Astrocyte (in vitro differentiated cells and primary cell): ENCODE measurements at regions not wholly inside any gene's neighbourhood (a gene's known extent, or its start where the extent isn't known, plus 50 kb on each side); places are given as distances from the start of the nearest gene placed in this dataset.
"Not testable (repeated sequence)": the region's sequence is repeated elsewhere in the genome, so short reads cannot be mapped to it uniquely, and the experiment has no call there.

Source experiments
- DNase-seq: peaks from one replicate; pipeline ENCODE4 v3.0.0-alpha.2; 2010; ENCODE audit warnings: low read depth
- FAIRE-seq: peaks from 2 replicates; lab custom pipeline; 2011; peaks lifted over from hg19 to GRCh38; lab: Jason Lieb, UNC
- H2AFZ ChIP-seq: 2 replicates; pipeline ENCODE4 v1.6.0; 2012; ENCODE audit warnings: low read depth, low read length, inconsistent platforms
- H3K27ac ChIP-seq: 2 replicates; pipeline ENCODE4 v1.5.1; 2011; ENCODE audit warnings: low read depth, low read length, inconsistent platforms
- H3K27me3 ChIP-seq: 2 replicates; pipeline ENCODE4 v1.6.0; 2011; ENCODE audit warnings: low read length, inconsistent platforms; ENCODE audit not compliant: insufficient read depth
- H3K36me3 ChIP-seq: 2 replicates; pipeline ENCODE4 v1.5.1; 2011; ENCODE audit warnings: low read length, inconsistent platforms; ENCODE audit not compliant: insufficient read depth
- H3K4me1 ChIP-seq: 2 replicates; pipeline ENCODE4 v1.5.1; 2011; ENCODE audit warnings: low read length, inconsistent platforms; ENCODE audit not compliant: insufficient read depth
- H3K4me2 ChIP-seq: 2 replicates; pipeline ENCODE4 v1.6.0; 2012; ENCODE audit warnings: low read length, inconsistent platforms
- H3K4me3 ChIP-seq: 2 replicates; pipeline ENCODE4 v1.5.1; 2011; ENCODE audit warnings: low read depth, mild to moderate bottlenecking, low read length, inconsistent platforms; ENCODE audit not compliant: insufficient read depth
- H3K79me2 ChIP-seq: 2 replicates; pipeline ENCODE4 v1.6.0; 2012; ENCODE audit warnings: mild to moderate bottlenecking, low read length, inconsistent platforms; ENCODE audit not compliant: insufficient read depth
- H3K9ac ChIP-seq: 2 replicates; pipeline ENCODE4 v1.6.0; 2012; ENCODE audit warnings: mild to moderate bottlenecking, low read length, inconsistent platforms
- H3K9me3 ChIP-seq: 2 replicates; pipeline ENCODE4 v1.5.1; 2012; ENCODE audit warnings: low read depth, mild to moderate bottlenecking, low read length, inconsistent platforms; ENCODE audit not compliant: insufficient read depth
- H4K20me1 ChIP-seq: 2 replicates; pipeline ENCODE4 v1.6.0; 2012; ENCODE audit warnings: low read length, inconsistent platforms; ENCODE audit not compliant: insufficient read depth
- H3K27ac Mint-ChIP-seq: one replicate; pipeline ENCODE4 v1.8.0; 2021; ENCODE audit warnings: mild to moderate bottlenecking, mixed read lengths; ENCODE audit not compliant: unreplicated experiment
- H3K27me3 Mint-ChIP-seq: one replicate; pipeline ENCODE4 v1.8.0; 2021; ENCODE audit warnings: low read depth, mixed read lengths; ENCODE audit not compliant: unreplicated experiment
- H3K36me3 Mint-ChIP-seq: one replicate; pipeline ENCODE4 v1.8.0; 2021; ENCODE audit warnings: low read depth, mixed read lengths; ENCODE audit not compliant: unreplicated experiment
- H3K4me1 Mint-ChIP-seq: one replicate; pipeline ENCODE4 v1.8.0; 2021; ENCODE audit warnings: low read depth, mixed read lengths; ENCODE audit not compliant: unreplicated experiment
- H3K4me3 Mint-ChIP-seq: one replicate; pipeline ENCODE4 v1.8.0; 2021; ENCODE audit warnings: mild to moderate bottlenecking, moderate library complexity, mixed read lengths; ENCODE audit not compliant: unreplicated experiment
- H3K9me3 Mint-ChIP-seq: one replicate; pipeline ENCODE4 v1.8.0; 2021; ENCODE audit warnings: mild to moderate bottlenecking, mixed read lengths; ENCODE audit not compliant: unreplicated experiment
- EZH2 ChIP-seq: IDR thresholded peaks from 2 replicates; pipeline ENCODE4 v1.6.1; 2012; ENCODE audit warnings: mild to moderate bottlenecking, low read length, inconsistent platforms; ENCODE audit not compliant: insufficient read depth
- TF ChIP-seq, protein P1 (sequence below): IDR thresholded peaks from 2 replicates; pipeline ENCODE4 v1.5.1; 2011; ENCODE audit warnings: low read depth, mild to moderate bottlenecking, inconsistent platforms, low read length, moderate library complexity; ENCODE audit not compliant: insufficient read depth

DNA sequence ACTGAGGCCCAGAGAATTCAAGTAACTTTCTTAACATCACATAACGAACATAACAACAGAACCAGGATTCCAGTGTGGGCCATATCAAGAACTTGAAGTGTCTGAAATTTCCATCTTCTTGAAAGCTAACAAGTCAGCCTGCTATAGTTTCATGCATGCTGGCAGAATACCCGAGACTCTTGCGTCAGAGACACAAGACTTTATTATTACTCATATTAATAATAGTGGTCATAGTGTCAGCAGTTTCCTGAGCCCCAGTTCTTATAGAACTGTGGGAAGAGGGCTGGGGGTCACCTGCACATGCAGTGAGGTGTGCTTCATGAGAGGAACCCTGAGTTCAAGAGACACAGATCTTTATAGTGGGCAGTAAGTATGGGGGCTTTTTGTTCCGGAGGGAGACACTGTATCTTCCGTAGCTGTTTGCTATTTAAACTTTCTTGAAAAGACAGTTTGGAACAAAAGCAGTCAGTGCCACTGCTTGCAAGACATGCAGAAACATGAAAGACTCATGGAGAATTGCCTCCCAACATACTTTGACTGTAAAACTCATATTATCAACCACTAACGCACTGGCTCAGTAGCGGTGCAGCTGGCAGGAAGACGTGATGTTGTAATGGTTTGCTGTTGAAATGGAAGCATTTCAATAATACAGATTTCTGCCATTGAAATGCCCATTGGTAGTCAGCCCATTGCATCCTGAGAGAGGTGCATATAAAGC is 339.2 kb downstream of the ADGRL2 start:
- no peak overlapping the region for H2AFZ ChIP-seq
- H3K9me3 Mint-ChIP-seq: no peaks in the 10 kb centered on the region
- no peaks in the 10 kb centered on the region for H3K79me2 ChIP-seq
- no peaks in the 10 kb centered on the region for H4K20me1 ChIP-seq
- FAIRE-seq: no peak
- H3K9ac ChIP-seq: no peak overlapping the region
- H3K4me1 ChIP-seq: no peaks in the 10 kb centered on the region
- H3K9me3 ChIP-seq: no peaks in the 10 kb centered on the region
- H3K4me3 ChIP-seq: no peak overlapping the region
- H3K4me2 ChIP-seq: no peak overlapping the region
- no peaks in the 10 kb centered on the region for H3K36me3 ChIP-seq
- no peak overlapping the region for H3K27ac ChIP-seq
- H3K27me3 ChIP-seq: no peaks in the 10 kb centered on the region
- H3K36me3 Mint-ChIP-seq: no peaks in the 10 kb centered on the region
- no peak for DNase-seq
- no peak overlapping the region for H3K27ac Mint-ChIP-seq
- no peaks in the 10 kb centered on the region for H3K4me1 Mint-ChIP-seq
- no peak overlapping the region for H3K4me3 Mint-ChIP-seq
- no peaks in the 10 kb centered on the region for H3K27me3 Mint-ChIP-seq
- TF ChIP-seq, protein P1, sequence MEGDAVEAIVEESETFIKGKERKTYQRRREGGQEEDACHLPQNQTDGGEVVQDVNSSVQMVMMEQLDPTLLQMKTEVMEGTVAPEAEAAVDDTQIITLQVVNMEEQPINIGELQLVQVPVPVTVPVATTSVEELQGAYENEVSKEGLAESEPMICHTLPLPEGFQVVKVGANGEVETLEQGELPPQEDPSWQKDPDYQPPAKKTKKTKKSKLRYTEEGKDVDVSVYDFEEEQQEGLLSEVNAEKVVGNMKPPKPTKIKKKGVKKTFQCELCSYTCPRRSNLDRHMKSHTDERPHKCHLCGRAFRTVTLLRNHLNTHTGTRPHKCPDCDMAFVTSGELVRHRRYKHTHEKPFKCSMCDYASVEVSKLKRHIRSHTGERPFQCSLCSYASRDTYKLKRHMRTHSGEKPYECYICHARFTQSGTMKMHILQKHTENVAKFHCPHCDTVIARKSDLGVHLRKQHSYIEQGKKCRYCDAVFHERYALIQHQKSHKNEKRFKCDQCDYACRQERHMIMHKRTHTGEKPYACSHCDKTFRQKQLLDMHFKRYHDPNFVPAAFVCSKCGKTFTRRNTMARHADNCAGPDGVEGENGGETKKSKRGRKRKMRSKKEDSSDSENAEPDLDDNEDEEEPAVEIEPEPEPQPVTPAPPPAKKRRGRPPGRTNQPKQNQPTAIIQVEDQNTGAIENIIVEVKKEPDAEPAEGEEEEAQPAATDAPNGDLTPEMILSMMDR: no peak
- no peak for TF ChIP-seq EZH2

DNA sequence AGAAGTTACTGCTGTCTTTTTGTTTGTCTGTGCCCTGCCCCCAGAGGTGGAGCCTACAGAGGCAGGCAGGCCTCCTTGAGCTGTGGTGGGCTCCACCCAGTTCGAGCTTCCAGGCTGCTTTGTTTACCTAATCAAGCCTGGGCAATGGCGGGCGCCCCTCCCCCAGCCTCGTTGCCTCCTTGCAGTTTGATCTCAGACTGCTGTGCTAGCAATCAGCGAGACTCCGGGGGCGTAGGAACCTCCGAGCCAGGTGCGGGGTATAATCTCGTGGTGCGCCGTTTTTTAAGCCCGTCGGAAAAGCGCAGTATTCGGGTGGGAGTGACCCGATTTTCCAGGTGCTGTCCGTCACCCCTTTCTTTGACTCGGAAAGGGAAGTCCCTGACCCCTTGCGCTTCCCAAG is 335.6 kb downstream of the ADGRL2 start:
- not testable (repeated sequence) for DNase-seq, H3K9ac ChIP-seq, H3K27ac ChIP-seq, H3K4me1 Mint-ChIP-seq, H3K9me3 ChIP-seq, H3K4me2 ChIP-seq, H3K9me3 Mint-ChIP-seq, FAIRE-seq, H4K20me1 ChIP-seq, H3K4me1 ChIP-seq, H3K4me3 Mint-ChIP-seq, H2AFZ ChIP-seq, H3K27ac Mint-ChIP-seq, H3K27me3 Mint-ChIP-seq, H3K79me2 ChIP-seq, H3K36me3 Mint-ChIP-seq, H3K27me3 ChIP-seq, H3K4me3 ChIP-seq, H3K36me3 ChIP-seq

DNA sequence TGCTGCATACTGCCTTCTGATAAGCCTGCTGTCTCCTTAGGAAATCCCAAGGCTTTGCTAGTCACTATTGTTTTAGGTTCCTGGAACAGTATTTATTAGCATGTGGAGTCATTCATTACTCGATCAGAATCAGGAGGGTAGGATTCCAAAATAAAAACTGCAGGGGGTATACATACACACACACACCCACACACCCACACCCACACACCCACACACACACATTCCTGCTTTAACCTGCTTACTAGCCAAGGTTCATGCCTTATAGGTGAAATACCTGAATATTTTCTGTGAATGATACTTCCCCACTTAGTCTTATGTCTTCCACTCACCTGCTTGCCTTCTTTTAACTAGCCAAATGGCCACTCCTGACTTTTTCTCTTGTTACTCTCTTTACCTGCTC is 325.1 kb downstream of the ADGRL2 start:
- Histone ChIP-seq H3K4me2 (no peak overlapping the region), H3K27me3 (no peaks in the 10 kb centered on the region), H3K4me3 (no peak overlapping the region), H3K27ac (no peak overlapping the region), H3K36me3 (no peaks in the 10 kb centered on the region), H3K9me3 (no peaks in the 10 kb centered on the region), H2AFZ (no peak overlapping the region), H3K79me2 (no peaks in the 10 kb centered on the region), H3K9ac (no peak overlapping the region), H3K4me1 (no peaks in the 10 kb centered on the region), H4K20me1 (no peaks in the 10 kb centered on the region)
- H3K27me3 Mint-ChIP-seq: no peaks in the 10 kb centered on the region
- DNase-seq (no peak), FAIRE-seq (no peak)
- H3K4me1 Mint-ChIP-seq: no peaks in the 10 kb centered on the region
- no peak overlapping the region for H3K27ac Mint-ChIP-seq
- no peak overlapping the region for H3K4me3 Mint-ChIP-seq
- H3K36me3 Mint-ChIP-seq: no peaks in the 10 kb centered on the region
- TF ChIP-seq, protein P1: no peak
- TF ChIP-seq EZH2: no peak
- no peaks in the 10 kb centered on the region for H3K9me3 Mint-ChIP-seq
